OCI-LY1 (cell line): ENCODE measurements at regions not wholly inside any gene's neighbourhood (a gene's known extent, or its start where the extent isn't known, plus 50 kb on each side); places are given as distances from the start of the nearest gene placed in this dataset.

Experiments used
- CTCF ChIP-seq: fragments of 200-600 bp; sonication (generic), shearing (Covaris generic); IDR thresholded peaks from 2 replicates; pipeline ENCODE4 v1.5.1; 2017; ENCODE audit warnings: mild to moderate bottlenecking, antibody characterized with exemption, low read length, moderate library complexity, mixed read lengths
- EZH2 ChIP-seq: fragments of 200-600 bp; sonication (generic), shearing (Covaris generic); IDR thresholded peaks from 2 replicates; pipeline ENCODE4 v1.8.0; 2017; ENCODE audit warnings: borderline replicate concordance, mixed run types, mild to moderate bottlenecking, antibody characterized with exemption, low read length, moderate library complexity, mixed read lengths

- TF ChIP-seq CTCF (no peak), EZH2 (no peak)
These were observed 137.8 kb upstream of the KLHL29 start for GRCh38 chr2:23246992-23247683.
